KMS-11 (cell line): ENCODE measurements at regions not wholly inside any gene's neighbourhood (a gene's known extent, or its start where the extent isn't known, plus 50 kb on each side); places are given as distances from the start of the nearest gene placed in this dataset.

Source experiments
- H2AFZ ChIP-seq: fragments of 200-600 bp; sonication (generic); 2 replicates; pipeline ENCODE4 v1.6.1; 2016; ENCODE audit warnings: antibody characterized with exemption, mixed run types, low read depth
- H3K27ac ChIP-seq: fragments of 200-600 bp; sonication (generic); 2 replicates; pipeline ENCODE4 v1.6.1; 2016; ENCODE audit warnings: mild to moderate bottlenecking, mixed run types
- H3K27me3 ChIP-seq: fragments of 200-600 bp; sonication (generic); 2 replicates; pipeline ENCODE4 v1.6.1; 2017; ENCODE audit warnings: mild to moderate bottlenecking, low read depth, mixed run types, moderate library complexity; ENCODE audit not compliant: insufficient read depth
- H3K36me3 ChIP-seq: fragments of 200-600 bp; sonication (generic); 2 replicates; pipeline ENCODE4 v1.6.1; 2017; ENCODE audit warnings: mild to moderate bottlenecking, mixed run types; ENCODE audit not compliant: insufficient read depth
- H3K4me1 ChIP-seq: fragments of 200-600 bp; sonication (generic); 2 replicates; pipeline ENCODE4 v1.6.1; 2016; ENCODE audit warnings: mild to moderate bottlenecking, low read depth, mixed run types; ENCODE audit not compliant: poor library complexity, severe bottlenecking
- H3K4me2 ChIP-seq: fragments of 200-600 bp; sonication (generic); 2 replicates; pipeline ENCODE4 v1.7.0; 2016; ENCODE audit warnings: mild to moderate bottlenecking, mixed run types
- H3K4me3 ChIP-seq: fragments of 200-600 bp; sonication (generic); IDR thresholded peaks from 2 replicates; pipeline ENCODE4 v1.6.1; 2017; ENCODE audit warnings: low read depth, low read length, mixed read lengths; ENCODE audit not compliant: insufficient read depth
- H3K79me2 ChIP-seq: fragments of 200-600 bp; sonication (generic); 2 replicates; pipeline ENCODE4 v1.6.1; 2016; ENCODE audit warnings: low read depth, mixed run types; ENCODE audit not compliant: insufficient read depth
- H3K9ac ChIP-seq: fragments of 200-600 bp; sonication (generic); 2 replicates; pipeline ENCODE4 v1.6.1; 2016; ENCODE audit warnings: mild to moderate bottlenecking, mixed run types
- H4K20me1 ChIP-seq: fragments of 200-600 bp; sonication (generic); 2 replicates; pipeline ENCODE4 v1.6.1; 2016; ENCODE audit warnings: mild to moderate bottlenecking, mixed run types; ENCODE audit not compliant: insufficient read depth
- TF ChIP-seq, protein P1 (sequence below): fragments of 200-600 bp; sonication (generic); conservative IDR thresholded peaks from 2 replicates; pipeline ENCODE4 v1.6.1; 2017; ENCODE audit warnings: low read depth, mild to moderate bottlenecking, antibody characterized with exemption, low read length, moderate library complexity, mixed read lengths

GRCh38 chr12:84638811-84639368, 273.7 kb downstream of the SLC6A15 start:
- H3K79me2 ChIP-seq: no peaks in the 10 kb centered on the region
- no peaks in the 10 kb centered on the region for H3K4me1 ChIP-seq
- no peaks in the 10 kb centered on the region for H3K27me3 ChIP-seq
- TF ChIP-seq, protein P1, sequence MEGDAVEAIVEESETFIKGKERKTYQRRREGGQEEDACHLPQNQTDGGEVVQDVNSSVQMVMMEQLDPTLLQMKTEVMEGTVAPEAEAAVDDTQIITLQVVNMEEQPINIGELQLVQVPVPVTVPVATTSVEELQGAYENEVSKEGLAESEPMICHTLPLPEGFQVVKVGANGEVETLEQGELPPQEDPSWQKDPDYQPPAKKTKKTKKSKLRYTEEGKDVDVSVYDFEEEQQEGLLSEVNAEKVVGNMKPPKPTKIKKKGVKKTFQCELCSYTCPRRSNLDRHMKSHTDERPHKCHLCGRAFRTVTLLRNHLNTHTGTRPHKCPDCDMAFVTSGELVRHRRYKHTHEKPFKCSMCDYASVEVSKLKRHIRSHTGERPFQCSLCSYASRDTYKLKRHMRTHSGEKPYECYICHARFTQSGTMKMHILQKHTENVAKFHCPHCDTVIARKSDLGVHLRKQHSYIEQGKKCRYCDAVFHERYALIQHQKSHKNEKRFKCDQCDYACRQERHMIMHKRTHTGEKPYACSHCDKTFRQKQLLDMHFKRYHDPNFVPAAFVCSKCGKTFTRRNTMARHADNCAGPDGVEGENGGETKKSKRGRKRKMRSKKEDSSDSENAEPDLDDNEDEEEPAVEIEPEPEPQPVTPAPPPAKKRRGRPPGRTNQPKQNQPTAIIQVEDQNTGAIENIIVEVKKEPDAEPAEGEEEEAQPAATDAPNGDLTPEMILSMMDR: no peak
- no peak overlapping the region for H2AFZ ChIP-seq
- no peak overlapping the region for H3K4me3 ChIP-seq
- H4K20me1 ChIP-seq: no peaks in the 10 kb centered on the region
- no peak overlapping the region for H3K4me2 ChIP-seq
- no peaks in the 10 kb centered on the region for H3K36me3 ChIP-seq
- H3K9ac ChIP-seq: no peak overlapping the region
- H3K27ac ChIP-seq: no peak overlapping the region

- H3K4me3 ChIP-seq: no peak overlapping the region
- no peak overlapping the region for H3K27ac ChIP-seq
- no peaks in the 10 kb centered on the region for H3K79me2 ChIP-seq
- TF ChIP-seq, protein P1: no peak
- H3K36me3 ChIP-seq: no peaks in the 10 kb centered on the region
- H3K4me1 ChIP-seq: no peaks in the 10 kb centered on the region
- no peak overlapping the region for H3K4me2 ChIP-seq
- no peaks in the 10 kb centered on the region for H4K20me1 ChIP-seq
- H3K27me3 ChIP-seq: no peaks in the 10 kb centered on the region
- no peak overlapping the region for H3K9ac ChIP-seq
- H2AFZ ChIP-seq: no peak overlapping the region
These were observed 274.7 kb downstream of the SLC6A15 start for GRCh38 chr12:84637926-84638325.

- no peak overlapping the region for H2AFZ ChIP-seq
- no peaks in the 10 kb centered on the region for H3K4me1 ChIP-seq
- no peaks in the 10 kb centered on the region for H4K20me1 ChIP-seq
- no peaks in the 10 kb centered on the region for H3K36me3 ChIP-seq
- TF ChIP-seq, protein P1: no peak
- H3K27ac ChIP-seq: no peak overlapping the region
- H3K79me2 ChIP-seq: no peaks in the 10 kb centered on the region
- H3K9ac ChIP-seq: no peak overlapping the region
- no peaks in the 10 kb centered on the region for H3K27me3 ChIP-seq
- H3K4me2 ChIP-seq: no peak overlapping the region
- no peak overlapping the region for H3K4me3 ChIP-seq
These were observed 275.8 kb downstream of the SLC6A15 start for GRCh38 chr12:84636801-84637290.

- Histone ChIP-seq H3K9ac (no peak overlapping the region), H3K27me3 (no peaks in the 10 kb centered on the region), H4K20me1 (no peaks in the 10 kb centered on the region), H3K79me2 (no peaks in the 10 kb centered on the region), H3K27ac (no peak overlapping the region), H3K4me1 (no peaks in the 10 kb centered on the region), H2AFZ (no peak overlapping the region), H3K36me3 (no peaks in the 10 kb centered on the region), H3K4me2 (no peak overlapping the region), H3K4me3 (no peak overlapping the region)
- TF ChIP-seq, protein P1: no peak
These were observed 278.1 kb downstream of the SLC6A15 start for GRCh38 chr12:84634526-84634925.
